GM19324 (cell line): ENCODE measurements at regions not wholly inside any gene's neighbourhood (a gene's known extent, or its start where the extent isn't known, plus 50 kb on each side); places are given as distances from the start of the nearest gene placed in this dataset.

Experiments
- ATAC-seq: cut with Tn5 transposase; IDR thresholded peaks from one replicate; pipeline ENCODE4 v1.9.1; 2021; ENCODE audit warnings: mild to moderate bottlenecking, moderate library complexity; ENCODE audit not compliant: unreplicated experiment, low FRiP score

DNA sequence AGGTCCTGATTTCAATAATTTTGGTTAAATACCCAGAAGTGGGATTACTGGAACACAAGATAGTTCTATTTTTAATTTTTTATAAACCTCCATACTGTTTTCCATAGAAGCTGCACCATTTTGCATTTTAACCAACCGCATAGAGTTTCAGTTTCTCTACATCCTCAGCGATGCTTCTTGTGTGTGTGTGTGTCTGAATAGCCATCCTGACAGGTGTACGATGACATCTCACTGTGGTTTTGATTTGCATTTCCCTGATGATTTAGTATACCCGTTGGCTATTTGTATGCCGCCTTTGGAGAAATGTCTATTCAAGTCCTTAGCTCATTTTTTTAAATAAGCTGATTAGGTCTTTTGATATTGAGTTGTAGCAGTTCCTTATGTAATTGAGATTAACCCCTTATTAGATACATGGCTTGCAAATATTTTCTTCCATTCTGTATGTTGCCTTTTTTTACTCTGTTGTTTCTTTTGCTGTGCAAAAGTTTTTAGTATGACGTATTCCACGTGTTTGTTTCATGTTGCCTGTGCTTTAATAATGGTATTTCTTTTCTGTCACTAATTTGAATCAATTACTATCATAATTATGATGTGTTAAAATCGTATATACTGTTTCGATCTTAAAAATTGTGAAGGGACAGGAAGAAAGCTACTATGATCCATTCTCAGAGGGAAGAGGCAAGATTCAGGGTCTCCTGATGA is 227.2 kb upstream of the MON1B start:
- ATAC-seq: peak; percentile 82

GRCh38 chr16:76964464-76965154 is 226.4 kb upstream of the MON1B start:
- ATAC-seq: no peak

DNA sequence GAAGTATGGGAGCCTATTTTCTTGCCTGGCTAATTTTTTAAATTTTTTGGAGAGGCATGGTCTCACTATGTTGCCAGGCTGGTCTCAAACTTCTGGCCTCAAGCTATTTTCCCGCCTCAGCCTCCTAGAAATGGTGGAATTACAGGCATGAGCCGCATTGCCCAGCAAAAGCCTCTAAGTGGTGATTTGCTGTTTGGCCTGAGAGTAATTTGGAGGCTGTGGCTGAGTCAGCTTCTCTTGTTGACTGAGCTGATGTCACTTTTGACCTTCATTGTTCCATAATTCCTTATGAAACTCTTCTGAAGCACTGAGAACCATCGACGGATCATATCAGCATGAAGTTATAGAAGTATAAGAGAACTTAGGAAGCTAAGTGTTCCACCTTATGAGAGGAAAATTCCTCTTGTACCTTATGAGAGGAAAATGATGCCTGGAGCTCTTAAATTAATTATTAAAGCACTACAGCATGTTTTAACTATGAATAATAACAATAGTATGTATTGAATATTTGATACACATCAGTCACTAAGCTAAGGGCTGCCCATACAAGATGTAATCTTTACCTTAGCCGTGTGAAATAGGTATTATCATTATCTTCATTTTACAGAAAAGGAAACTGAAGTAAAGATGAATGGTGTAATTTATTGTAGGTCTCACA is 220.8 kb upstream of the MON1B start:
- no peak for ATAC-seq

- no peak for ATAC-seq
Measured at GRCh38 chr16:76970745-76971099, 220.3 kb upstream of the MON1B start.

DNA sequence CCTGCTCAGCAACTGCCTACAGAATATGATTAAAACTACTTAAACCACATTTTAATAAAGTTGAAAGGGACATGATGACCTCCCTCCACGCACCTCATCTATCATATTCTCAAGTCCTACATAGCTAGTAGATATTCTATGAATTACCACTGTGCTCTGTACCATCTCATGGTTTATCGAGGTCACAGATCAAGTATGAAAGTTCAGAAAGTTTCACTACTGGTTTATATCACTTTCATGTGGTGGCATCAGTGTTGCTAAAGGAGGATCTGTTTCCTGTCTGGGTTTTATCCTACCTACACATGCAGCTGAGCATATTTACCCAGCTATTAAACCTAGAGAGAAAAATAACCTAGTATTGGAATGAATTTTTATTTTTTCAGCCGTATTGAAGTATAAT is 214.9 kb upstream of the MON1B start:
- ATAC-seq: peak; percentile 66

- no peak for ATAC-seq
Measured at GRCh38 chr16:76976756-76977155, 214.2 kb upstream of the MON1B start.

- ATAC-seq: no peak
Measured at GRCh38 chr16:76984196-76984595, 206.8 kb upstream of the MON1B start.

GRCh38 chr16:76985392-76986045 is 205.5 kb upstream of the MON1B start:
- ATAC-seq: no peak

- no peak for ATAC-seq
Measured at GRCh38 chr16:76988526-76988925, 202.5 kb upstream of the MON1B start.

DNA sequence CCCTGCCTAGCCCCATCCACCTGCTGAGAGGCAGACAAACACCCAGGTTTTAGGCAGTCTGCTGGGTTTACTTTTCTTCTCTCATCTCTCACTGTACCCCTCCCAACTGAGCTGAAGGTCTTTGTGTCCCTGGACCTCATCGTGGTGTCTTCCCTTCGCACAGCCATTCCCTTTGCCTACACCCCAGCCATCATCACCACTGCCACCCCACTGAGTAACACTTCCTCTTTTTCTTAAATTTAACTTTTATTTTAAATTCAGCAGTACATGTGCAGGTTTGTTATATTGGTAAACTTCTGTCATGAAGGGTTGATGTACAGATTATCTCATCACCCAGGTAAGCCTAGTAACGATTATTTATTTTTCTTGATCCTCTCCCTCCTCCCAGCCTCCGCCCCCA is 188.3 kb upstream of the MON1B start:
- ATAC-seq: no peak

DNA sequence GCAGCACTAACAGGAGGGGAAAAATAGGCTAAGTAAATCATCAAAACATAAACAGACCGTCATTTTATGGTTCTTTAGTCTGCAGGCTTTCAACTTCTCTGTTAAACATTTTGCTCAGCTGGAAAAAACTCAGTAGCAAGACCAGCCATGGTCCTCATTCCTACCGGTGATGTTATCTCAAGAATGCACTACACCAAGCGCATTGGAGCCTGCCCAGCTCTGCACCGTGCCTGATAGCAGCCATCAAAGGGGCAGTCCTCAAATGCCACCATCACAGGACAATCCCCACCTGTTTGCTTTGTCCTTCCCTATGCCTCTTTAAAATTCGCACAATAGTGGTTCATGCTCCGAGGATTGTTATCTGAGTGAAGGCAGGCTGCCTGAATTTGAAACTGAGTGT is 181.5 kb upstream of the MON1B start:
- ATAC-seq: no peak

GRCh38 chr16:77014441-77014840 is 176.5 kb upstream of the MON1B start:
- no peak for ATAC-seq

- ATAC-seq: no peak
Measured at GRCh38 chr16:77030600-77030999, 160.4 kb upstream of the MON1B start.

DNA sequence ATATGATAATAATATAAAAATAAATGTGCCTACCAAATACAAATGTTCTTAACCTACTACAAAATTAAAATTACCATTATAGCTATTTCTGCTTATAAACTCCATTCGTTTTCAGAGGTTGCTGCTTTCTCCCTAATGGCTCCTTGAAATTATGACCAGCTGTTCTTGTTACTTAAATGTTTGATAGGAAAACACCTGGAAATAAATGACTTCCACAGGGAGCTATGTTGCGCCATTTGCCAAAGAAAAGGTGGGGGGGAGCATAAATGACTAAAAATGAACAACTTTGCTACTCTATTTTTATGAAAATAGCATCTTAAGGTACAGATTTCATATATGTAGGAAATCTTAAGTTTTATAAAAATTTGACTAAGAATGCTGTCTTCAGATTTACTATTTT is 157.5 kb upstream of the MON1B start:
- ATAC-seq: no peak

DNA sequence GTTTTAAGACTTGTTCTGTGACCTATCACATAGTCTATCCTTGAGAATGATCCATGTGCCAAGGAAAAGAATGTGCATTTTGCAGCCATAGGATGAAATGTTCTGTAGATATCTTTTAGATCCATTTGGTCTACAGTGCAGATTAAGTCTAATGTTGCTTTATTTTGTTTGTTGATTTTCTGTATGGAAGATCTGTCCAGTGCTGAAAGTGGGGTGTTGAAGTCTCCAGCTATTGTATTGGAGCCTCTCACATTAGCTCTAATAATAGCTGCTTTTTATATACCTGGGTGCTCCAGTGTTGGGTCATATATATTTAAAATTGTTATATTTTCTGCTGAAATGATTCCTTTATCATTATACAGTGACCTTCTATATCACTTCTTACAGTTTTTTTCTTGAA is 155.6 kb upstream of the MON1B start:
- ATAC-seq: no peak

GRCh38 chr16:77037696-77038347 is 153.2 kb upstream of the MON1B start:
- ATAC-seq: no peak

DNA sequence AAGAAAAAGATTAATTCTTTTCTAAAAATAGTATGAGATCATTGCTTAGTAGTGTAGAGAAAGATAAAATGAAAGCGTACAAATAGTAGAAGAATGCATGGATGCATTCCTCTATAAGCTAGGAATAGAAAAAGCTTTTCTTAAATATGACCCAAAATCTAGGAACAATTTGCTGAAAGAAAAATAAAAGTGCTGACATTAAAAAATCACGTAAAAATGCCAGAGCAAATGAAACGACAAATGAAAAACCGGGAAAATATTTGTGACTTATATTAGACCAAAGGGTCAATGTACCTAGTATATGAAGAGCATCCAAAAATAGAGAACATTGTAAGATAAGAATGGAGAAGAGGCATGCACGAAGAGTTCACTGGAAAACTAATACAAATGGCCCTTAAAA is 149.5 kb upstream of the MON1B start:
- no peak for ATAC-seq

GRCh38 chr16:77043076-77043475 is 147.9 kb upstream of the MON1B start:
- ATAC-seq: no peak

- ATAC-seq: no peak
Measured at GRCh38 chr16:77046206-77046605, 144.8 kb upstream of the MON1B start.

DNA sequence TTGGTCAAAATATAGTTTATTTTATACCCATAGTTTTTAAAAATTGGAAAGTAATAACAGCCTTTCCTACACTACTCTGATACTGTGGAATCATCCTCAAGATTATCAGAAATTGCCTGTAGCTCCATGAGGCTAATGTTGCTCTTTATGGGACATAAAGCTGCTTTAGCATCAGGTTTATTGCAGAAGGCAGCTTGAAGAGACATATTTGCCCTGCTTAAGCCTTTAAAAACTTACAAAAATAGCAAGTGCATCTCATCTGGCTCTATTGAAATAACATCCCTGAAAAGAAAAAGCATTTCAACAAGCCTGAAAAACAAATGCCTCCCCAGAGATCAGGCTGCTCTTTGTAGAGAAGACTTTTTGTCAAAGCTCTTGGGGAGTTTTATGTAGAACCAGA is 142.9 kb upstream of the MON1B start:
- no peak for ATAC-seq

GRCh38 chr16:77049577-77049976 is 141.4 kb upstream of the MON1B start:
- no peak for ATAC-seq
